ENCODE measurements at regions not wholly inside any gene's neighbourhood (a gene's known extent, or its start where the extent isn't known, plus 50 kb on each side); places are given as distances from the start of the nearest gene placed in this dataset.
"Not testable (repeated sequence)": the region's sequence is repeated elsewhere in the genome, so short reads cannot be mapped to it uniquely, and the experiment has no call there.

DNA sequence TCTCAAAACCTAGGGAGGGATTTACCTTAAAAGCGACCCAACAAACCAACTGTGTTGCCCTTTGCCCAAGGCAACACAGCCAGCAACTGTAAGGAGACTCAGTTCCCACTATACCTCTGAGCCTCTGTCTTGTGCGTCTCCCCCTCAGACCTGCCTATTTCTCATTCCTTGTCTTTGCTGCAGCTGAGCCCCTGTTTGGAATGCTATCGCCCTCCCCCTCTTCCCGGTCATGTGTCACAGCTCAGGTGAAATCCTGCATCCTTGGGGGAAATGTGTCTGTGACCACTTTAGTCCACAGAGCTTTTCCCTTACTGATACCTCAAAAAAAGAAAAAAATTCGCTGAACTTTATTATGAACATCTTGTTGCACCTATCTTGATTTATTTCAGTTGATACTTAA, 52.0 kb upstream of the LRIG1 start:
- no peak overlapping the region for H3K4me2 ChIP-seq (ENCODE audit: low read length)
- H3K9ac ChIP-seq (ENCODE audit: low read depth, low read length): no peak overlapping the region
- no peaks in the 10 kb centered on the region for H3K36me3 ChIP-seq (ENCODE audit: insufficient read depth, low read length)
- H3K9me3 ChIP-seq (replicated peaks; ENCODE audit: low read length): no peaks in the 10 kb centered on the region
- H3K4me3 ChIP-seq (ENCODE audit: low read length): no peak overlapping the region
- peaks cover 10% of the 10 kb centered on the region for H3K4me1 ChIP-seq (ENCODE audit: control insufficient read depth, insufficient read depth, low read length)
- H3K27me3 ChIP-seq (ENCODE audit: control insufficient read depth, insufficient read depth, low read length): no peaks in the 10 kb centered on the region

DNA sequence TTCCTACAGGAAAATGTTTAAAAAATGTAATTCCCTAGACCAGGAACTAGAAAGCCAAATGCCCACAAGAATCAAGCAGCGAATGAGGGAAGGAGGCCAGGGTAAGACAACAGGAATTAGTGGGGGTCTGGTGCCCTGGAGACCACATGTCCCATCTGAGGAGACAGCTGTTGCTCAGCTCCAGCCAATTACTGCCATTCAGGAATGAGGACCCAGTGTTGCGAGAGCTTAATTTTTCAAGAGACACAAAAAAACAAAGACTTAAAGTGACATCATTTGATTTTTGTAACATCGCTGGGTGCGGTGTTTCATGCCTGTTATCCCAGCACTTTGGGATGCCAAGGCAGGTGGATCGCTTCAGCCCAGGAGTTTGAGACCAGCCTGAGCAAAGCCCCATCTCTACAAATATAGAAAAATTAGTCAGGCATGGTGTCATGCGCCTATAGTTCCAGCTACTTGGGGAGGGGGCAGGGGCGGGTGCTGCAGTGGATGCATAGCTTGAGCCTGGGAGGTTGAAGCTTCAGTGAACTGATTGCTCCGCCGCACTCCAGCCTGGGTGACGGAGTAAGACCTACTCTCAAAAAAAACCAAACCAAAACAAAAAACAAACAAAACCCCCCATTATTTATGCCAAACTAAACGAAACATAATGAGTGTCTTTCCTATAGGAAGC, 52.8 kb upstream of the LRIG1 start:
- Histone ChIP-seq H3K4me2 (ENCODE audit: low read length) (no peak overlapping the region), H3K36me3 (ENCODE audit: insufficient read depth, low read length) (no peaks in the 10 kb centered on the region), H3K9me3 (replicated peaks; ENCODE audit: low read length) (no peaks in the 10 kb centered on the region), H3K9ac (ENCODE audit: low read depth, low read length) (no peak overlapping the region), H3K4me1 (ENCODE audit: control insufficient read depth, insufficient read depth, low read length) (peaks cover 10% of the 10 kb centered on the region), H3K27me3 (ENCODE audit: control insufficient read depth, insufficient read depth, low read length) (no peaks in the 10 kb centered on the region), H3K4me3 (ENCODE audit: low read length) (no peak overlapping the region)

DNA sequence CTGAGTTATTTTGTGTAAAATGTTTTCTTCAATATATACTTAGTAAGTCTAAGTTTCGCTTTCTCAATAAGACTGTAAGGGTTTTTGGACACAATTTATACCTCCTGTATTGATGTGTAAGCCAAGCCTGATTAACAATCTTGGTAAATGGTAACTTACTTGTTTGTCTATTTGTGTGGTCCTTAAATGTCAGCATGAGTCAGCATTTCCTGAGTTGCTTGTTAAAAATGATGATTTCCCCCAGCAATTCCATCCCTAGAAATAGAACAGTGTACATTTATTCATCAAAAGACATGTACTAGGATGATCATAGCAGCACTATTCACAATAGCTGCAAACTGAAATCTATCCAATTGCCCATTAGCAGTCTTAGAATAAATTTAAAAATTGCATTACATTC, 53.4 kb upstream of the LRIG1 start:
- Histone ChIP-seq H3K36me3 (ENCODE audit: insufficient read depth, low read length) (no peaks in the 10 kb centered on the region), H3K4me1 (ENCODE audit: control insufficient read depth, insufficient read depth, low read length) (peaks cover 10% of the 10 kb centered on the region), H3K4me3 (ENCODE audit: low read length) (no peak overlapping the region), H3K9ac (ENCODE audit: low read depth, low read length) (no peak overlapping the region), H3K27me3 (ENCODE audit: control insufficient read depth, insufficient read depth, low read length) (no peaks in the 10 kb centered on the region), H3K4me2 (ENCODE audit: low read length) (no peak overlapping the region), H3K9me3 (replicated peaks; ENCODE audit: low read length) (no peaks in the 10 kb centered on the region)

DNA sequence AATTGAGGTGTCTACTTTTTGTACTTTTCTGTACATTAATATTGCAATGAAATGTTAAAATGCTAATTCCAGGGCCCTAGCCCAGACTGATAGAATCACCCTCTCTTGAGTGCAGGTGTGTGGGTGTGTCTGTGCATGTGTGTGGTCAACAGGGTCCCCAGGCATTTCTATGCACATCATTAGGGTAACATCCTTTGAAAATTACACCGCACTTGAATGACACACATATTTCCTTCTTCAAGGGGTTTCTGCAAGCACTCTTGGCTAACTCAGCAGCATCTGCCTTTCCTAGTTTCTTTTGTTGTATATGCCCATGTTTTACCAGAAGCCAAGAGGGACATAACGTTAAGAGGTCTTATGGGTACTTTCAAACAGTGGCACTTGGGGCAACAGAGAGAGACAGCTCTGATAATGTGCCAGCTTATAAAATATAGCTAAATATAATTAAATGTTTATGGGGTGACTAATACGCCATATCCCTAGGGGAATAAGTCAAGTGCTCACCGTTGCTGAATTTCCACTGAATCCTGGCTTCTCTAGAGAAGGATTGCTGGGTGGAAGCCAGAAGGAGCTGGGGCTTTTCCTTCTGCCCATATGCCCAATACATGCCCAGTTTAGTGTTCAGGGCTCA, 54.5 kb upstream of the LRIG1 start:
- no peaks in the 10 kb centered on the region for H3K36me3 ChIP-seq (ENCODE audit: insufficient read depth, low read length)
- no peaks in the 10 kb centered on the region for H3K27me3 ChIP-seq (ENCODE audit: control insufficient read depth, insufficient read depth, low read length)
- no peak overlapping the region for H3K4me2 ChIP-seq (ENCODE audit: low read length)
- no peak overlapping the region for H3K9ac ChIP-seq (ENCODE audit: low read depth, low read length)
- H3K9me3 ChIP-seq (replicated peaks; ENCODE audit: low read length): no peaks in the 10 kb centered on the region
- H3K4me1 ChIP-seq (ENCODE audit: control insufficient read depth, insufficient read depth, low read length): peaks cover 10% of the 10 kb centered on the region
- H3K4me3 ChIP-seq (ENCODE audit: low read length): no peak overlapping the region

DNA sequence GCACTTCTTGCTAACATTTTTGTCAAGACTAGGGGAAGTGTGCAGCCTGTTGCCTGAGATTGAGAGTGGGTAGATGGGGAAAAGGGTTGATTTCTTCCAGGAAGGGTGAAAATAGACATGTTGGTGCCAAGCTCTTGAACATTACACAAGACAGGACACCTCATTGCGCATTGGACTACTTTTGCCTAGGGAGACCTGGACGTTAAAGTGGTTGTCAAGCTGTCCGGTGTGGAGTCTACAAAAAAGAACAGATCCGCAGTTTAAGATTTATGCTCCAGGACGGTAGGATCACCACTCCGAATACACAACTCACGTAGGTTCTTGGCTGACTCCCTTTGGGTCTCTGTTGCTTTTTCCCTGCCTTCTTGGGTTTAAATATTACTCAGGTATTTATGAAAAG, 56.3 kb upstream of the LRIG1 start:
- Histone ChIP-seq H3K4me3 (ENCODE audit: low read length) (no peak overlapping the region), H3K27me3 (ENCODE audit: control insufficient read depth, insufficient read depth, low read length) (no peaks in the 10 kb centered on the region), H3K9ac (ENCODE audit: low read depth, low read length) (no peak overlapping the region), H3K4me2 (ENCODE audit: low read length) (no peak overlapping the region), H3K4me1 (ENCODE audit: control insufficient read depth, insufficient read depth, low read length) (peaks cover 10% of the 10 kb centered on the region), H3K36me3 (ENCODE audit: insufficient read depth, low read length) (no peaks in the 10 kb centered on the region), H3K9me3 (replicated peaks; ENCODE audit: low read length) (no peaks in the 10 kb centered on the region)

DNA sequence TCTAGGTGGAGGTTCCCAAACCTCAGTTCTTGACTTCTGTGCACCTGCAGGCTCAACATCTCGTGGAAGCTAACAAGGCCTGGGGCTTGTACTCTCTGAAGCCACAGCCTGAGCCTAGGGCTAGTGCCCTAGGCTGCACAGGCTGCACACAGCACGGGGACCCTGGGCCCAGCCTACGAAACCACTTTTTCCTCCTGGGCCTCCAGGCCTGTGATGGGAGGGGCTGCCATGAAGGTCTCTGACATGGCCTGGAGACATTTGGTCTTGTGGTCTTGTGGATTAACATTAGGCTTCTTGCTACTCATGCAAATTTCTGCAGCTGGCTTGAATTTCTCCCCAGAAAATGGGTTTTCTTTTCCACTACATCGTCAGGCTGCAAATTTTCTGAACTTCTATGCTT, 59.1 kb upstream of the LRIG1 start:
- not testable (repeated sequence) for H3K4me3 ChIP-seq (ENCODE audit: low read length); H3K36me3 ChIP-seq (ENCODE audit: insufficient read depth, low read length); H3K4me2 ChIP-seq (ENCODE audit: low read length); H3K9ac ChIP-seq (ENCODE audit: low read depth, low read length); H3K9me3 ChIP-seq (replicated peaks; ENCODE audit: low read length); H3K27me3 ChIP-seq (ENCODE audit: control insufficient read depth, insufficient read depth, low read length); H3K4me1 ChIP-seq (ENCODE audit: control insufficient read depth, insufficient read depth, low read length)

DNA sequence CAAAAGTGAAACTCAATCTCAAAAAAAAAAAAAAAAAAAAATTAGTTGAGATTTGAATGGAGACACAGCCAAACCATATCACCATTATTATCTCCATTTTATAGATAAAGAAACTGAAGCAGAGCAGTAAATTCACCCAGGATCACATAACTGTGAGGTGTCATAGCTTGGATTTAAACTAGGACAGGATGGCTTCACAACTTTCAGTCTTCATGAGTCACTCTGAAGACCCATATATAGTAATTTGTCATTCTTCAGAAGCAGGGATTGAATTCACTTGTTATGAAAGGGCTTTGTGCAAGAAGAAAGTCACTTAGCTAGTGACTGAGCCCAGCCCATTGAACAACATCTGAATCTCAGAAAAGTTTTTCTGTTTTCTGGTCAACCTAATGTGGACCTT, 60.5 kb upstream of the LRIG1 start:
- no peaks in the 10 kb centered on the region for H3K27me3 ChIP-seq (ENCODE audit: control insufficient read depth, insufficient read depth, low read length)
- no peaks in the 10 kb centered on the region for H3K9me3 ChIP-seq (replicated peaks; ENCODE audit: low read length)

DNA sequence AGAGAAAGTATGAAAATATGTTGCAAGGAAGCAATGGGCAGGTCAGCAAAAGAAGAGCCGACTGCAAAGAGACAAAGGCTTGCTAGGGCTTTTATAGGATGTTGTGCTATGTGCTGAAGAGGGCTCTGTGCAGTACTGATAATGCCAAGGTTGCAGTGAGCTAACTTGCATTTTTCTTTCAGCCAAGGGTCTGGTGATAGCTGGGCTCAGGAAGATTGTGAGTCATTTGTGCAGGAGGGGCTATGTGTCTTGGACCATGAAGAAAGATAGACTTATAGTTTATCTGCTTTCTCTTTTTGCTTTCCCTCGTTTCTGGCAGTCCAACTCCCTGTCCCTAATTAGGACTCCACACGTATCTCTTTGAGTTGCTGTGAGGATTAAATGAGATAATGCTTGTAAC, 64.5 kb upstream of the LRIG1 start:
- no peak overlapping the region for H3K4me2 ChIP-seq (ENCODE audit: low read length)
- no peaks in the 10 kb centered on the region for H3K27me3 ChIP-seq (ENCODE audit: control insufficient read depth, insufficient read depth, low read length)
- no peak overlapping the region for H3K9ac ChIP-seq (ENCODE audit: low read depth, low read length)
- no peaks in the 10 kb centered on the region for H3K36me3 ChIP-seq (ENCODE audit: insufficient read depth, low read length)
- no peak overlapping the region for H3K4me3 ChIP-seq (ENCODE audit: low read length)
- H3K9me3 ChIP-seq (replicated peaks; ENCODE audit: low read length): no peaks in the 10 kb centered on the region
- no peaks in the 10 kb centered on the region for H3K4me1 ChIP-seq (ENCODE audit: control insufficient read depth, insufficient read depth, low read length)

More for the DNA sequence above, 60.5 kb upstream of the LRIG1 start:
- no peak overlapping the region for H3K9ac ChIP-seq (ENCODE audit: low read depth, low read length)
- no peaks in the 10 kb centered on the region for H3K36me3 ChIP-seq (ENCODE audit: insufficient read depth, low read length)
- H3K4me3 ChIP-seq (ENCODE audit: low read length): no peak overlapping the region
- no peak overlapping the region for H3K4me2 ChIP-seq (ENCODE audit: low read length)
- H3K4me1 ChIP-seq (ENCODE audit: control insufficient read depth, insufficient read depth, low read length): no peaks in the 10 kb centered on the region

DNA sequence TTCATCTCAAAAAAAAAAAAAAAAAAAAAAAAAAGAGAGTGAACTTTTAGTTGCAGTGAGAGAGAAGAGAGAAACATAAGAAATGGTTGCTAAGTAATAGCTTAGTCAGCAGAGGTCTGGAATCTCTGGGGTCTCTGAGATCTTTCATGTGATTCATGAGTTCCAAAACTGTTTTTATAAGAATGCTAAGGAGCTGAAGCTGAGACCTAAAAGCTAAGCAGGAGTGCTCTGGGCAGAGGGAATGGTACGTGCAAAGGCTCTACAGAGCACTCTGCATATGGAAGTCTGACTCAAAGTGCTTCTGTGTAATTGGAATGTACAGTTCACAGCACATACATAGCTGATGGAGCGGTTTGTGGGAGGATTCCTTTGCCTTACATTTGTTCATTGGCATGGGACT, 66.3 kb upstream of the LRIG1 start:
- H3K36me3 ChIP-seq (ENCODE audit: insufficient read depth, low read length): no peaks in the 10 kb centered on the region
- H3K9ac ChIP-seq (ENCODE audit: low read depth, low read length): no peak overlapping the region
- no peaks in the 10 kb centered on the region for H3K27me3 ChIP-seq (ENCODE audit: control insufficient read depth, insufficient read depth, low read length)
- no peaks in the 10 kb centered on the region for H3K9me3 ChIP-seq (replicated peaks; ENCODE audit: low read length)
- no peak overlapping the region for H3K4me2 ChIP-seq (ENCODE audit: low read length)
- H3K4me3 ChIP-seq (ENCODE audit: low read length): no peak overlapping the region
- H3K4me1 ChIP-seq (ENCODE audit: control insufficient read depth, insufficient read depth, low read length): no peaks in the 10 kb centered on the region

DNA sequence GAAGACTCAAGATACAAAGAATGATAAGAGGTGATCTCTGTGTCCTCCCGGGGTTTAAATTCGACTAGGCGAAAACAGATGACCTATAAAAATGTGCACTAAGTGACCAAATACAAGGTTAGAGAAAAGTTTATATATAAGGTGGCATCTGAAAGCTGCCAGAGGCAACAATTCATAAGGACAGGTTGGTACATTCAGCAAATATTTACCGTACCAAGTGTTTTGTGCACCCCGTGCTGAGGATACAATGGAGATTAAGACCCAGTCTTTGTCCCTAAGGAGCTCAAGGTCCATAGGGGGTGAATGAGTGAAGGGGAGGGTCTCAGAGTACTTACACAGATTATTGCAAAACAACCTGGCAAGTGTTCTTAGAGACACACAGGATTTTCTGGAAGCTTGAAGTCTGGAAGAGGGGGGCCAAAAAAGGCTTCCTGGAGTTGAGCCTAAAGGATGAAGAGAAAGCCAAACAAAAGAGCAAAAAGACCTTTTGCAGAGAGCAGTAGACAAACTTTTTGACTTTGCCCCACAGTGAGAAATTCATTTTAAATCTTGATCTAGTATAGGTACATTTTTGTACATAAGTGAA, 71.4 kb upstream of the LRIG1 start:
- Histone ChIP-seq H3K9ac (ENCODE audit: low read depth, low read length) (no peak overlapping the region), H3K4me2 (ENCODE audit: low read length) (no peak overlapping the region), H3K4me1 (ENCODE audit: control insufficient read depth, insufficient read depth, low read length) (no peaks in the 10 kb centered on the region), H3K4me3 (ENCODE audit: low read length) (no peak overlapping the region), H3K9me3 (replicated peaks; ENCODE audit: low read length) (no peaks in the 10 kb centered on the region), H3K36me3 (ENCODE audit: insufficient read depth, low read length) (no peaks in the 10 kb centered on the region), H3K27me3 (ENCODE audit: control insufficient read depth, insufficient read depth, low read length) (peaks cover 3% of the 10 kb centered on the region)

DNA sequence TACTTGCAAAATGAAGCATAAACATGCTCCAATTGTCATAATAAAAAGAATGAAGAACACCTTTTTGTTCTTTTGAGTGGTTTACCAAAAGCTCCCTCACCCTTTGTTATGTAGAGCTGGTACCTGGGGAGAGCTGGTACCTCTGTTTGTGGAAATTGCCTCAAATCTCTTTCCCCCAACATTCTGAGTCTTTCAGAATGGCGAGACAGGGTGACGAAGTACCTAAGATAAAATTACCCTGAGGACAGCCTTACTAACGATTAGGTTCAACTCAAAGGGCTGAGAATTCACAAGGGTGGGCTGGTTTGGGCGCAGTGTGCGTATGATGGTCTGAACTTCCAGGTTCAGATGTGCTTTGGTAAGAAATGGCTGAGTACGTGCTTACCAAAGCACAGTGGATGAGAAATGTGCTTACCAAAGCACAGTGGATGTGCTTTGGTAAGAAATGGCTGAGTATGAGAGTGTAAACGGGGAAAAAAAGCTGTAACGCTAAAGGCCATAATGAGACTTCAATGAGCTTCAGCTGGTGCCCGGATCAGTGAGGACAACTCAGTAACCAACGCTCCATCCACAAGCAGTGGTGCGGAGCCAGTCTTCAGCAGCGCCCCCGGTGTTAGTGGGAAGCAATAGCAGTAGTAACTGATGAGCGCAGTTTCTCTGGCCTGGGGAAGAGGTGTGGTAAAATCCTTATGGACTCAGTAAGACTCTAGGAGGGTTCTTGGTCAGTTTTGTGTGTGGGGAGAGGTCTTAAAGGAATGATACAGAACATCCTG, 72.3 kb upstream of the LRIG1 start:
- H3K9ac ChIP-seq (ENCODE audit: low read depth, low read length): no peak overlapping the region
- peaks cover 3% of the 10 kb centered on the region for H3K27me3 ChIP-seq (ENCODE audit: control insufficient read depth, insufficient read depth, low read length)
- no peak overlapping the region for H3K4me3 ChIP-seq (ENCODE audit: low read length)
- H3K4me1 ChIP-seq (ENCODE audit: control insufficient read depth, insufficient read depth, low read length): no peaks in the 10 kb centered on the region
- no peaks in the 10 kb centered on the region for H3K9me3 ChIP-seq (replicated peaks; ENCODE audit: low read length)
- H3K4me2 ChIP-seq (ENCODE audit: low read length): no peak overlapping the region
- no peaks in the 10 kb centered on the region for H3K36me3 ChIP-seq (ENCODE audit: insufficient read depth, low read length)
